WTC11 (cell line): ENCODE measurements at regions not wholly inside any gene's neighbourhood (a gene's known extent, or its start where the extent isn't known, plus 50 kb on each side); places are given as distances from the start of the nearest gene placed in this dataset.

Experiments
- ELF4 ChIP-seq: sonication (generic); formaldehyde crosslinking; IDR thresholded peaks from 2 replicates; pipeline ENCODE4 v1.8.1; 2022; ENCODE audit warnings: low read depth, mild to moderate bottlenecking, moderate library complexity, missing genetic modification reagents
- TEAD1 ChIP-seq: sonication (generic); formaldehyde crosslinking; IDR thresholded peaks from 2 replicates; pipeline ENCODE4 v1.8.0; 2022; ENCODE audit warnings: mild to moderate bottlenecking, missing genetic modification reagents
- TF ChIP-seq, protein P1 (sequence below): fragments of 200-600 bp; IDR thresholded peaks from 2 replicates; pipeline ENCODE4 v1.8.0; 2022; ENCODE audit warnings: antibody characterized with exemption

DNA sequence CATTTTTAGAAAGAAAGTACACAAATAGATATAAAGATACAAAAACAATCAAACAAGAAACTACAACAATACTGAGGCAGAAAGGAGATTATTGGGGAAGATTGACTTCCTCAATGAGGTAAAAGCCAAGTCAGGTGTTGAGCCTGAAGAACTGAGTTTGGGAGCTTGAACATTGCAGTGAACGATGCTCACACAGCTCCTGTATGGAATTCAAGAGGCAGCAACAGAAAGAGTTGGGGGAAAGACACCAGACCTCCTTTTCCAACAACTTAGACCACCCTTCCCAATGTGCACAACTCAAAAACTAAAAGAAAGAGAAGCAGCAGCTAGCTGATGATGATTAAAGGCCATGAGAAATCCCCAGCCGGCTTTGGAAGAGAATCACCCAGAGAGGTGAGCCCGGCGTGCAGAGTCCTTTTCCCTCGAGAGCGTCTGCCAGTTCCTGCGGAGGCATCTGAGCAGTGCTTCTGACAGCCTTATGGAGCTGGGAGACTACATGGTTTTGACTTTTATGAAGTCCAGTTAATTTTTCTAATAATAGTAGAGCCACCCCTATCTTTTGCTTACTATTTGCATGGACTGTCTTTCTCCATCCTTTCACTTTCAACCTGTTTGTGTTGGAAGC is 106.9 kb upstream of the RFX8 start:
- TF ChIP-seq, protein P1, sequence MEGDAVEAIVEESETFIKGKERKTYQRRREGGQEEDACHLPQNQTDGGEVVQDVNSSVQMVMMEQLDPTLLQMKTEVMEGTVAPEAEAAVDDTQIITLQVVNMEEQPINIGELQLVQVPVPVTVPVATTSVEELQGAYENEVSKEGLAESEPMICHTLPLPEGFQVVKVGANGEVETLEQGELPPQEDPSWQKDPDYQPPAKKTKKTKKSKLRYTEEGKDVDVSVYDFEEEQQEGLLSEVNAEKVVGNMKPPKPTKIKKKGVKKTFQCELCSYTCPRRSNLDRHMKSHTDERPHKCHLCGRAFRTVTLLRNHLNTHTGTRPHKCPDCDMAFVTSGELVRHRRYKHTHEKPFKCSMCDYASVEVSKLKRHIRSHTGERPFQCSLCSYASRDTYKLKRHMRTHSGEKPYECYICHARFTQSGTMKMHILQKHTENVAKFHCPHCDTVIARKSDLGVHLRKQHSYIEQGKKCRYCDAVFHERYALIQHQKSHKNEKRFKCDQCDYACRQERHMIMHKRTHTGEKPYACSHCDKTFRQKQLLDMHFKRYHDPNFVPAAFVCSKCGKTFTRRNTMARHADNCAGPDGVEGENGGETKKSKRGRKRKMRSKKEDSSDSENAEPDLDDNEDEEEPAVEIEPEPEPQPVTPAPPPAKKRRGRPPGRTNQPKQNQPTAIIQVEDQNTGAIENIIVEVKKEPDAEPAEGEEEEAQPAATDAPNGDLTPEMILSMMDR, result no peak
- TF ChIP-seq TEAD1 (no peak), ELF4 (no peak)
